IgD-negative memory B cell (primary cell): ENCODE measurements at regions not wholly inside any gene's neighbourhood (a gene's known extent, or its start where the extent isn't known, plus 50 kb on each side); places are given as distances from the start of the nearest gene placed in this dataset.

ENCODE experiments used
- H3K27ac Mint-ChIP-seq, 3 donors: one replicate each; pipeline ENCODE4 v1.8.0; 2020 to 2022; ENCODE audit warnings: mild to moderate bottlenecking in 3 of 3, mixed read lengths in 3 of 3, moderate library complexity in 1 of 3
- H3K27me3 Mint-ChIP-seq: one replicate; pipeline ENCODE4 v1.8.0; 2021; ENCODE audit warnings: mixed read lengths
- H3K36me3 Mint-ChIP-seq: one replicate; pipeline ENCODE4 v1.8.0; 2020; ENCODE audit warnings: mild to moderate bottlenecking, mixed read lengths
- H3K4me1 Mint-ChIP-seq, 3 donors: one replicate each; pipeline ENCODE4 v1.8.0; 2020 to 2022; ENCODE audit warnings: mixed read lengths in 3 of 3, mild to moderate bottlenecking in 1 of 3
- H3K4me3 Mint-ChIP-seq, 4 donors: one replicate each; pipeline ENCODE4 v1.8.0; 2020 to 2022; ENCODE audit warnings: mild to moderate bottlenecking in 4 of 4, mixed read lengths in 4 of 4, moderate library complexity in 3 of 4
- H3K9me3 Mint-ChIP-seq, 3 donors: one replicate each; pipeline ENCODE4 v1.8.0; 2020 to 2021; ENCODE audit warnings: mixed read lengths in 3 of 3, mild to moderate bottlenecking in 1 of 3

DNA sequence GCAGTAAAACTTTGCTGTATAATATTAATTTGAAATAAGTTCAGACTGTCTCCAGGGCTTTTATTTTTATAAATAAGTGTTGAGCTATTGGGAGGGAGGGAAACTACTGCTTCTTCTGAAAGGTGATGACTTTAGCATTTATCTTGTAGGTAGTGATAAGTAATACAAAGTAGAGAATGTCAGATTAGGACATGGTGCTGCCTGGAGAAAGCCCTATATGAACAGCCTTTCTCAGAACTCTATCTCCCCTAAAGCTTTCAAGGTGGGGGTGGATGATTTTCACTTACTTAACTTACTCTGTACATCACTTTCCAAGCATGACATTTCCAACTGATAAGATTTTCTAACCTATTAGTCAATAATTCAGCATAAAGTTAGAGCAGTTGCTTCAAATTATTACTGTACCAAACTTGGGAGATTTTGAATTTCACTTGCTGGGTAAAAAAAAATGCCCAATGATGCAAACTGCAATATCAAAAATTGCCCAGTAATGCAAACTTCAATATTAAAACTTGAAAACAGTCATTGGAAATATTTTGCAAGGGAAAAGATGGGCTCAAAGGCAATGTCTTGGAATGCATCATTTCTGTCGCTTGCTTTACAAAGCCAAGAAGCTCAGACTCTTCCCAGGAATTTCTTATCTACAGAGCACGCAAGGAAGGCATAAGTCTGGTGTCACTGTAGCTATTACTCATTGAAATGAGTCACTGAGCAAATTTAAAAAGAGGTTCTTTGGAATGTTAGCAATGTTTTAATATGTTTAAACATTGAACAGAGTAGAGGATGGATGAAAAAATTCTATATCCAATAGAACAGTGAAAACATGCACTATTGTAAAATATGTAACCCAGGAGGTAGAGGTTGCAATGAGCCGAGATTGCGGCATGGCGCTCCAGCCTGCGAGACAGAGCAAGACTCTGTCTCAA, 569.5 kb downstream of the PSAT1 start:
- no peaks in the 10 kb centered on the region for H3K27me3 Mint-ChIP-seq
- no peaks in the 10 kb centered on the region for H3K4me1 Mint-ChIP-seq
- H3K27ac Mint-ChIP-seq = no peak overlapping the region
- peaks cover 1% of the 10 kb centered on the region for H3K36me3 Mint-ChIP-seq
- H3K9me3 Mint-ChIP-seq = no peaks in the 10 kb centered on the region
- H3K4me3 Mint-ChIP-seq = no peak overlapping the region

GRCh38 chr9:78871086-78871451, 574.1 kb downstream of the PSAT1 start:
- H3K27me3 Mint-ChIP-seq = peaks cover 3% of the 10 kb centered on the region
- H3K36me3 Mint-ChIP-seq = peaks cover 1% of the 10 kb centered on the region
- no peak overlapping the region for H3K27ac Mint-ChIP-seq
- no peaks in the 10 kb centered on the region for H3K9me3 Mint-ChIP-seq
- H3K4me1 Mint-ChIP-seq = no peaks in the 10 kb centered on the region
- no peak overlapping the region for H3K4me3 Mint-ChIP-seq

DNA sequence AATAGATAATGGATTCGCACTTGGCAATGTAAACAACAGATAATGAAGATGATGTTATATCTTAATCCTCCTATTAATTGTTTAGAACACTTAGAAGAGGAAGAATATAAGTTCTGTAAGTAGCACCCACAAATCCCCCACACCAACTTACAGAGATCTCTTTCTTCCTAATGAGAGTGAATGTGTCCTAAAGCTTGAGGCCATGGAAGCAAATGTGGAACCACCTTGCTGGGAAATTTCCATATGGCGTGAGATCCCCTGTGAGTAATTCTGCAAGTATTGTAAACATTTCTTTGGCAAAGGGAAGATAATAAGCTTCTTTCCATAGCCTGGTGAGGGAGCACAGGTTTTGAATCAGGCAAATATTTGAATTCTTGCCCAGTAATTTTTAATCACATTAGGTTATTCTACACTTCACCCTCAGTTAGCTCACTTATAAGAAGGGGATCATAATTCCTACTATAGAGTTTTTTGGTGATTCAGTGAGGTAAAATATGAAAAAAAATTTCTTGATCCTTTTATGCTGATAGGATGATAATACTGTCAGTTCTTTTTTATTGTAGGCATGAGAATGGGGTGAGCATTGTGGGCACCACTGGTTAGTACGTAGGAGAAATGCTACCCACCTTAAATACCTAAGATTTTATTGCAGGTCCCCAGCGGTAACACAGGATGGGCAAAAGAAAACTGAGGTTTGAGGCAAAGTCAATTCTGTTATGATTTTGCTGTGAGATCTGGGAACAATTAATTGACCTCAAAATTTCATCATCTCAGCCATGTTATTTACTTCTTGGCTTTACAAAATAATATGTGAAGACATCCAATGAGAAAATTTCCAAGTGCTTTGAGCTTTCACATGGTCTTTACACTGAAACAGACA, 574.8 kb downstream of the PSAT1 start:
- H3K9me3 Mint-ChIP-seq = no peaks in the 10 kb centered on the region
- no peaks in the 10 kb centered on the region for H3K4me1 Mint-ChIP-seq
- peaks cover 3% of the 10 kb centered on the region for H3K27me3 Mint-ChIP-seq

GRCh38 chr9:78874061-78874460, 577.1 kb downstream of the PSAT1 start:
- no peak overlapping the region for H3K4me3 Mint-ChIP-seq
- no peak overlapping the region for H3K27ac Mint-ChIP-seq
- no peaks in the 10 kb centered on the region for H3K4me1 Mint-ChIP-seq
- H3K9me3 Mint-ChIP-seq = peaks cover 0 to 4% (median 0%) of the 10 kb centered on the region in 3 donors
- H3K36me3 Mint-ChIP-seq = peaks cover 1% of the 10 kb centered on the region
- H3K27me3 Mint-ChIP-seq = peaks cover 3% of the 10 kb centered on the region

More for the DNA sequence above, 574.8 kb downstream of the PSAT1 start:
- H3K27ac Mint-ChIP-seq = no peak overlapping the region
- peaks cover 1% of the 10 kb centered on the region for H3K36me3 Mint-ChIP-seq
- no peak overlapping the region for H3K4me3 Mint-ChIP-seq

- H3K4me1 Mint-ChIP-seq = no peaks in the 10 kb centered on the region
- H3K27me3 Mint-ChIP-seq = no peaks in the 10 kb centered on the region
- no peak overlapping the region for H3K4me3 Mint-ChIP-seq
- H3K36me3 Mint-ChIP-seq = no peaks in the 10 kb centered on the region
- H3K9me3 Mint-ChIP-seq = peaks cover 0 to 6% (median 0%) of the 10 kb centered on the region in 3 donors
- no peak overlapping the region for H3K27ac Mint-ChIP-seq
These were observed 582.6 kb downstream of the PSAT1 start for GRCh38 chr9:78879324-78880100.

DNA sequence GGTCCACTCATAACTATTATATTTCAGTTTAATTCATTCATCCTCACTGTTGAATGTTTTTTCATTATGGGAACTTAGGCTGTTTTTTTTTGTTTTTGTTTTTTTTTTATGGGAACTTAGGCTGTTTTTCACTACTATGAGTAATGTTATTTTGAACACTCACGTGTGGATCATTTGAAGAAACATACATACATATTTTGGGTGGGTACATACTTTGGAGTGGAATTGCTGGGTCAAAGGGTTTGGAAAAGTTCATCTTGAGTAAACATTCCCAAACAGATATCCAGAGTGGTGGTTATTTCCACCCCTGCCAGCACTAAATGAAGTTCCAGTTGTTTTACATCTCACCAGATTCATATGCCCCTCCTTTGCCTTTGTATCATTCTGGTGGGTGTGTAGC, 584.4 kb downstream of the PSAT1 start:
- H3K4me3 Mint-ChIP-seq = no peak overlapping the region
- H3K9me3 Mint-ChIP-seq = peaks cover 0 to 6% (median 0%) of the 10 kb centered on the region in 3 donors
- H3K27ac Mint-ChIP-seq = no peak overlapping the region
- no peaks in the 10 kb centered on the region for H3K4me1 Mint-ChIP-seq
- H3K27me3 Mint-ChIP-seq = no peaks in the 10 kb centered on the region
- H3K36me3 Mint-ChIP-seq = no peaks in the 10 kb centered on the region

DNA sequence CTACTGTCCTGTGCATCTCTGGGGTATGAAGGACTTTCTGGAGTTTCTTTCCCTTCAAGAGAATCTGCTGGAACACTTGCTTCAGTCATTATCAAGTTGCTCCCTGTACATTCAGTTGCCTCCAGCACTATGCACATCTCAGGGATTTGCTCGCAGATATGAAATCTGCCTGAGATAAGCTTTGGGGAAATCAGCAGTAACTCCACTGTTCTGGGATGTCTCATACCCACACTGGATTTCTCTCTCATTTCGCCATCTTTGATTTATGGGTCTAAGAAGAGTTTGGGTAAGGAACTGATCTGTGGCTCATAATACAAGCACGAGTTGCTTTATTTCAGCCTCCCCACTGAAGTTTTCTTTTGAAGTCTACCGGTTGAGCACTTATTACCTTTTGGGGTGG, 585.6 kb downstream of the PSAT1 start:
- Mint-ChIP-seq H3K9me3 (peaks cover 0 to 5% (median 0%) of the 10 kb centered on the region in 3 donors), H3K36me3 (no peaks in the 10 kb centered on the region), H3K4me1 (no peaks in the 10 kb centered on the region)

GRCh38 chr9:78884611-78885150, 587.8 kb downstream of the PSAT1 start:
- H3K4me1 Mint-ChIP-seq = no peaks in the 10 kb centered on the region
- H3K27me3 Mint-ChIP-seq = peaks cover 1% of the 10 kb centered on the region
- no peak overlapping the region for H3K4me3 Mint-ChIP-seq
- H3K36me3 Mint-ChIP-seq = no peaks in the 10 kb centered on the region
- H3K9me3 Mint-ChIP-seq = peaks cover 0 to 2% (median 0%) of the 10 kb centered on the region in 3 donors
- H3K27ac Mint-ChIP-seq = no peak overlapping the region

More for the DNA sequence above, 585.6 kb downstream of the PSAT1 start:
- Mint-ChIP-seq H3K27me3 (no peaks in the 10 kb centered on the region), H3K27ac (no peak overlapping the region), H3K4me3 (no peak overlapping the region)

GRCh38 chr9:78892182-78892581, 595.3 kb downstream of the PSAT1 start:
- Mint-ChIP-seq H3K9me3 (peaks cover 0 to 7% (median 0%) of the 10 kb centered on the region in 3 donors), H3K27me3 (peaks cover 1% of the 10 kb centered on the region), H3K4me1 (no peaks in the 10 kb centered on the region), H3K36me3 (no peaks in the 10 kb centered on the region), H3K27ac (no peak overlapping the region), H3K4me3 (no peak overlapping the region)

- peaks cover 1% of the 10 kb centered on the region for H3K27me3 Mint-ChIP-seq
- no peak overlapping the region for H3K4me3 Mint-ChIP-seq
- H3K4me1 Mint-ChIP-seq = no peaks in the 10 kb centered on the region
- H3K27ac Mint-ChIP-seq = no peak overlapping the region
- peaks cover 0 to 7% (median 0%) of the 10 kb centered on the region in 3 donors for H3K9me3 Mint-ChIP-seq
- no peaks in the 10 kb centered on the region for H3K36me3 Mint-ChIP-seq
These were observed 595.8 kb downstream of the PSAT1 start for GRCh38 chr9:78892769-78893168.

DNA sequence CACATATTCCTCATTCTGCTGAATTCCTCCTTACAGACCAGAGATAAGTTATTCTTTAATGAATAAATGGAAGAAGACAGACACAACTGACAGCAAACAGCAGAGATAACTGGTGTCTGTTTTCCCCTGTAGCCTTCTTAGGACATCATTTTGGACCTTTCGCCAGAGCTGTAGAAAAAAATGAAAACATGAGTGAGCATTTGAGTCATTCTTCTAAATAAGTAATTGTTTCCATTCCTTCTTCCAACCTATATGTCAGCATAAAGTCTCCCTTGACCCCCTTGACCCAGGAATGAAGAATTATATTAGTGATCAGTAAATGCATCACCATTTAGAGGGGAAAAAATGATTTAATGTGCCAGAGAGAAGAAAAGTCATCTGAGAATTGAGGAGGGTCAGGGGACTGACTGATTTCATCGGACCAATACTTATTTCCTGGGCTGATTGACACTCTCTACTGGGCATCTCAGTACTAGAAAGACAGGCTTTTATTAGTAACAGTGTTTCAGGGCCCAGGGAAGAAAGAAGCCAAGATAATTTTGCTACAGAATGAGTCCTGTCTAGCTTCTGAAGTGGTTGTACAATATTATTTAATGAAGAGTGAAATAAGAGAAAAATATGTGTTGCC, 597.0 kb downstream of the PSAT1 start:
- Mint-ChIP-seq H3K27me3 (no peaks in the 10 kb centered on the region), H3K4me1 (no peaks in the 10 kb centered on the region), H3K27ac (no peak overlapping the region), H3K9me3 (peaks cover 0 to 7% (median under 1%) of the 10 kb centered on the region in 3 donors), H3K36me3 (no peaks in the 10 kb centered on the region), H3K4me3 (no peak overlapping the region)

GRCh38 chr9:78896479-78896878, 599.6 kb downstream of the PSAT1 start:
- Mint-ChIP-seq H3K27me3 (no peaks in the 10 kb centered on the region), H3K4me3 (no peak overlapping the region), H3K9me3 (peaks cover 0 to 2% (median 1%) of the 10 kb centered on the region in 3 donors), H3K4me1 (no peaks in the 10 kb centered on the region), H3K27ac (no peak overlapping the region), H3K36me3 (no peaks in the 10 kb centered on the region)

- Mint-ChIP-seq H3K27me3 (no peaks in the 10 kb centered on the region), H3K4me3 (no peak overlapping the region), H3K4me1 (no peaks in the 10 kb centered on the region)
These were observed 601.3 kb downstream of the PSAT1 start for GRCh38 chr9:78898234-78898633.

DNA sequence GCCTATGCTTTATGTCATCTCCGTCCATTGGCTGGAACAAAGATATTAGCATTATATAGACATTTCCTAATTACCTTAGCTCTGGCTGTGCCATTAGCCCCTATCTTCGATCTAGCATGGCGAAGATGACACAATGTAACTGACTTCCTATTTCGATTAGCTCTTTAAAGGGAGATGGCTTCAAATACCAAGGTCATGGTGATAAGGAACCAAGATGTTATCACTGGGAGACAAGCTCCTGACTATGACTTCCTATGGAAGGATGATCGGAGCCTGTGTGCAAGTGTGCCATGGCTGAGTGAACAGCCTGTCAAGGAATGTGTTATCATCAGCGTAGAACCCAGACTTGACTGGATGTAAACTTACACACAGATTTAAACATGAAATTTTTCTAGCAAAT, 602.1 kb downstream of the PSAT1 start:
- Mint-ChIP-seq H3K4me3 (no peak overlapping the region), H3K27ac (no peak overlapping the region), H3K4me1 (no peaks in the 10 kb centered on the region), H3K36me3 (no peaks in the 10 kb centered on the region), H3K27me3 (no peaks in the 10 kb centered on the region), H3K9me3 (peaks cover 0 to 2% (median 1%) of the 10 kb centered on the region in 3 donors)

More at GRCh38 chr9:78898234-78898633, 601.3 kb downstream of the PSAT1 start:
- Mint-ChIP-seq H3K27ac (no peak overlapping the region), H3K36me3 (no peaks in the 10 kb centered on the region), H3K9me3 (peaks cover 0 to 2% (median 0%) of the 10 kb centered on the region in 3 donors)
